Upper lobe of left lung (tissue), 4 donors: ENCODE measurements at regions not wholly inside any gene's neighbourhood (a gene's known extent, or its start where the extent isn't known, plus 50 kb on each side); places are given as distances from the start of the nearest gene placed in this dataset.

Experiments used
- EP300 ChIP-seq, 4 donors: sonication (generic); formaldehyde crosslinking; IDR thresholded peaks; one replicate each; pipeline ENCODE4 v1.5.1; 2017; ENCODE audit warnings: antibody characterized with exemption in 4 of 4, control low read depth in 2 of 4
- POLR2A ChIP-seq, 4 donors: fragments of 450-650 bp; IDR thresholded peaks; one replicate each; pipeline ENCODE4 v1.5.1; 2016 to 2017; ENCODE audit warnings: antibody characterized with exemption in 4 of 4, mild to moderate bottlenecking in 2 of 4
- TF ChIP-seq, protein P1 (sequence below), 6 experiments: fragments of 450-650 bp in 4 of 6; fragments of 200-600 bp in 2 of 6; sonication (generic) in 2 of 6; IDR thresholded peaks; one replicate each; pipeline ENCODE4 v1.5.1; 2016 to 2019; ENCODE audit warnings: antibody characterized with exemption in 6 of 6

DNA sequence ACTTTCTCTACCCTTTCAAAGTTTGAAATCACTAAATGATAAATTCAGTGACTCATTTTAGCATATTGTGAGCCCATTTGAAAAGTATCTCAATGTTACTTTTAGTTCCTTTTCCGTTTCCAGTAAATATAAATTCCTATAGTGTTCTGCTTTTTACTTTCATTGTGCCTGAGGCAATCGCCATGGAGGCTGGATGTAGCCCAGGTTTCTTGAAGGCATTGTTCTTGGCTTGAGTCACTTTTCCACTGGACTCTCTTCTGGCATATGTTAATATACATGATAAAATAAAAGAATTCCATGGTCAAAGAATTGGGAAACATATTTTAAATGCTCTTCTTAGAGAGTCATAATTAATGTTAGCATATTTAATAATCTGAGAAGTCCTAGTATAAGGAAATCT is 327.0 kb downstream of the IZUMO3 start:
- TF ChIP-seq, protein P1, sequence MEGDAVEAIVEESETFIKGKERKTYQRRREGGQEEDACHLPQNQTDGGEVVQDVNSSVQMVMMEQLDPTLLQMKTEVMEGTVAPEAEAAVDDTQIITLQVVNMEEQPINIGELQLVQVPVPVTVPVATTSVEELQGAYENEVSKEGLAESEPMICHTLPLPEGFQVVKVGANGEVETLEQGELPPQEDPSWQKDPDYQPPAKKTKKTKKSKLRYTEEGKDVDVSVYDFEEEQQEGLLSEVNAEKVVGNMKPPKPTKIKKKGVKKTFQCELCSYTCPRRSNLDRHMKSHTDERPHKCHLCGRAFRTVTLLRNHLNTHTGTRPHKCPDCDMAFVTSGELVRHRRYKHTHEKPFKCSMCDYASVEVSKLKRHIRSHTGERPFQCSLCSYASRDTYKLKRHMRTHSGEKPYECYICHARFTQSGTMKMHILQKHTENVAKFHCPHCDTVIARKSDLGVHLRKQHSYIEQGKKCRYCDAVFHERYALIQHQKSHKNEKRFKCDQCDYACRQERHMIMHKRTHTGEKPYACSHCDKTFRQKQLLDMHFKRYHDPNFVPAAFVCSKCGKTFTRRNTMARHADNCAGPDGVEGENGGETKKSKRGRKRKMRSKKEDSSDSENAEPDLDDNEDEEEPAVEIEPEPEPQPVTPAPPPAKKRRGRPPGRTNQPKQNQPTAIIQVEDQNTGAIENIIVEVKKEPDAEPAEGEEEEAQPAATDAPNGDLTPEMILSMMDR (IDR thresholded peaks at IDR 0.05) = no peak
- TF ChIP-seq POLR2A (IDR thresholded peaks at IDR 0.05) (no peak), EP300 (IDR thresholded peaks at IDR 0.05) (no peak)
